ENCODE measurements at regions not wholly inside any gene's neighbourhood (a gene's known extent, or its start where the extent isn't known, plus 50 kb on each side); places are given as distances from the start of the nearest gene placed in this dataset.
"Not testable (repeated sequence)": the region's sequence is repeated elsewhere in the genome, so short reads cannot be mapped to it uniquely, and the experiment has no call there.

- intact Hi-C loops (cut with DNase I) = no loop called here
- DNase-seq (ENCODE audit: low spot score) = no peak
These were observed 162.2 kb upstream of the TMTC1 start for GRCh38 chr12:29945904-29946303.

GRCh38 chr12:29944269-29945000 lies 160.7 kb upstream of the TMTC1 start:
- DNase-seq (ENCODE audit: low spot score) = no peak
- intact Hi-C loops (cut with DNase I) = no loop called here

GRCh38 chr12:29943683-29944082 lies 159.9 kb upstream of the TMTC1 start:
- intact Hi-C loops (cut with DNase I) = no loop called here
- no peak for DNase-seq (ENCODE audit: low spot score)

DNA sequence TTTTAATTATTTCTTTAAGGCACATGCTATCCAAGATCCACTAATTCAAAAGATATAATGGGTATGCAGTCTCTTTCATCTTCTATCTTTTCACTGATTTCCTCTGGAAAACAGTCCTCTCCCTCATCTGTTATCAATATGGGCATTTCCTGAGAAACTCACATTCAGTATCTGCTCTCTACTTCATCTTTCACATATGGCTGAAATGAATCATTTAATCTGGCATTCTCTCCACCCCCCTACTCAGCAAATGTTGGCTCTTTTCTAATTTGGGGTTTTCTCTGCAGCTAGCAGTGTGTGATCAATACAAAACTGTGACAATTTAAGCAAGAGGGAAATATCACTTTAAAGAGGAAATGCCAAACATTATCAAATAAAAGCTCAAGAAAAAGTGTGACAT lies 157.1 kb upstream of the TMTC1 start:
- no peak for DNase-seq (ENCODE audit: low spot score)
- intact Hi-C loops (cut with DNase I) = no loop called here

DNA sequence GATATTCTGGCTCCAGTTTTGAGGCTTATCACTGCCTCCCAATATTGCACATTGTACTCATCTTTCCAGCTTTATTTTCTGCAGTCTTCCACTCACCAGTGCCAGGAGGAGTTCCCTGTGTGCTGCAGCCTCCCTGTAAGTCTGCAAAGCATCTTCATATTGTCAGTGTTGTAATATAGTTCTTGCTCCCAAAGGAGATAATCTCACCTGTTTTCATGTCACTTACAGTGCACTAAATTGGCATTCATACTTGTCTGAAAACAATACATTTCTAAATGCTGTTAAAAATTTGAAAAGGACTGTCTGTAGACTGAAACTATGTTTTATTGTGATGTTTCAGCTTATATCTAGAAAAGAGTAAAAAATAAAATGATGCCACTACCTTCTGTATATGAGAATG lies 146.8 kb upstream of the TMTC1 start:
- intact Hi-C loops (cut with DNase I) = no loop called here
- no peak for DNase-seq (ENCODE audit: low spot score)

DNA sequence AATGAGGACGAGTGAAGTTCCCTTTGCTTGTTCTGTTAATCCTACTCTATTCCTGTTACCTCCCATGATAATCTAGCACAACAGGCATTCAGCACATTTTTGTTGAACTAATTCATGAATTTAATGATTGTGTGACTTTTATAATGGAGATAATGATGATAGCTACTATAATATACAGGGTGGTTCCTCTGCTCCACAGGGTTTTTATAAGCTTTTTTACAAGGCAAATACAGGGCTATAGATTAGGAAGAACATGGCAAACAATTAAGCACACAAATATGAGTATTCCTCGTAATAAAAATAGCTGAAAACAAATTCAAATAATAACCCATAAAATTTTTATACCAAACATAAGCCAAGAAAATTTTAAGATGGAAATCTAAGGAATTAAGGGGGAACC lies 145.6 kb upstream of the TMTC1 start:
- intact Hi-C loops (cut with DNase I) = no loop called here
- no peak for DNase-seq (ENCODE audit: low spot score)

- no peak for DNase-seq (ENCODE audit: low spot score)
- intact Hi-C loops (cut with DNase I) = no loop called here
These were observed 137.6 kb upstream of the TMTC1 start for GRCh38 chr12:29921307-29921706.

DNA sequence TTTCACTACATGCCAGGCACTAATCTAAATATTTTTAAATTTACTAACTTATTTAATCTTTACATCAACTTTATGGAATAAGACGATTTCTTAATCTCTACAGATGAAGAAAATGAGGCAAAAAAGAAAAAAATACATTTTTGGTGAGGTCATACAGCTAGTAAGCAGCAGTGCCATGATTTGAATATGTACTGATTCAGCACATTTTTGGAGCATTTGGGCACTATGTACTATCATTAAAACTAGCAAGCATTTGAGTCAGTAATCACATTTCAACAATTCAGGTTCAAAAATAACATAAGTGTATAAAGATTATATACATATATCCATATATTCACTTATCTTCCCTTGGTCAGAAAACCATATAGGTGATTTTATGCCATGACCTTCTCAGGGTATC lies 124.4 kb upstream of the TMTC1 start:
- intact Hi-C loops (cut with DNase I) = no loop called here
- no peak for DNase-seq (ENCODE audit: low spot score)

DNA sequence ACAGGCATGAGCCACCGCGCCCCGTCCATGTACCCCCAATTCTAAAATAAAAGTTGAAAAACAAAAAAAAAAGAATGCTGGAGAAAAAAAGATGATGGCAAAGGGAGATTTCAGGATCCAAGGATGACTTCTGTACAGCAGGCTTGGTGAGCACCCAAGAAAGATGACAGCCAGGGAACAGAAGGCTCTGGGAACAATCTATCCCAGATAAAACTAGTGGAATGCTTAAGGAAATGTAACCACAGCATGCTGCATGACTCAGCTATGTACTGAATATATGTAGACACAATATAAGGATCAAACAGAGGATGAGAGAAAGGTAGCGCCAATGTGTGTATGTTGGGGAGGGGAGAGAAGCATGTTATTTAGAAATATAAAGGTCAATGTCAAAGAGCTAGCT lies 123.7 kb upstream of the TMTC1 start:
- intact Hi-C loops (cut with DNase I) = no loop called here
- no peak for DNase-seq (ENCODE audit: low spot score)

DNA sequence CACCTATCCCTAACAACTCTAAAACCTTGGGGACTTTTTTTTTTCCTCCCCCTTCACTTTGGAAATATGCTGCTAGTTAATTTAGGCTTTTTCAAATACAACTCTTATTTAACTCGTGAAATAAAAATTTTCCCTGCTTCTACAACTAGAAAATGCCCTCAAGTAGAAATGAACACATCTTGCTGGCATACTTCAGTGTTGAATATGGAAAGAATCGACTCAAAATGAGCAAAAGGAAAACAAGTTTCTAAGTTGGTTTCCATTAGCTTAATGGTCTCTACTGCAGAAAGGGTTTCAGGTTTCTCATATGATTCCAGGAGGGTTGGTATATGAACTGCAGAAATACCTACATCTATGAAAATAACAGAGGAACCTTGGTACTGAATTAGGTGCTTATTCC lies 118.3 kb upstream of the TMTC1 start:
- intact Hi-C loops (cut with DNase I) = no loop called here

GRCh38 chr12:29901585-29901984 lies 117.8 kb upstream of the TMTC1 start:
- no peak for DNase-seq (ENCODE audit: low spot score)
- intact Hi-C loops (cut with DNase I) = no loop called here

More for the DNA sequence above, 118.3 kb upstream of the TMTC1 start:
- DNase-seq (ENCODE audit: low spot score) = no peak

- no peak for DNase-seq (ENCODE audit: low spot score)
- intact Hi-C loops (cut with DNase I) = no loop called here
These were observed 115.6 kb upstream of the TMTC1 start for GRCh38 chr12:29899212-29899931.

GRCh38 chr12:29895966-29896365 lies 112.2 kb upstream of the TMTC1 start:
- no peak for DNase-seq (ENCODE audit: low spot score)
- intact Hi-C loops (cut with DNase I) = no loop called here

GRCh38 chr12:29893002-29893401 lies 109.3 kb upstream of the TMTC1 start:
- intact Hi-C loops (cut with DNase I) = no loop called here
- DNase-seq (ENCODE audit: low spot score) = no peak

GRCh38 chr12:29891792-29892191 lies 108.0 kb upstream of the TMTC1 start:
- no peak for DNase-seq (ENCODE audit: low spot score)
- intact Hi-C loops (cut with DNase I) = no loop called here

GRCh38 chr12:29889737-29890136 lies 106.0 kb upstream of the TMTC1 start:
- intact Hi-C loops (cut with DNase I) = no loop called here
- DNase-seq (ENCODE audit: low spot score) = no peak

DNA sequence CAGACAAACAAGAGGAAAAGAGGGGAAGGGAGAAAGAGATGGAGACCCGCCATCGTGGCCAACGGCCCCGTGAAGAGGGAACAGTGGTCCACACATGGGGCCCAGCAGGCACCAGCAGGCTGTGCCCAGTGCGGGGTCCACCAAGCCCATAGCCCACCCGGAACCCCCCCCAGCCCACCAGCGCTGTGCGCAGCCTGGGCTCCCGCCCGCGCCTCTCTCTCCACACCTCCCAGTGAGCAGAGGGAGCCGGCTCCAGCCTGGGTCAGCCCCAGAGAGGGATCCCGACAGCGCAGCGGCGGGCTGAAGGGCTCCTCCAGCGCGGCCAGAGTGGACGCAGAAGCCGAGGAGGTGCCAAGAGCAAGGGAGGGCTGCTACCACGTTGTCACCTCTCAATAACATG lies 105.0 kb upstream of the TMTC1 start:
- no peak for DNase-seq (ENCODE audit: low spot score)
- intact Hi-C loops (cut with DNase I) = no loop called here

- intact Hi-C loops (cut with DNase I); DNase-seq (ENCODE audit: low spot score): not testable (repeated sequence)
These were observed 101.2 kb upstream of the TMTC1 start for GRCh38 chr12:29884957-29885356.

GRCh38 chr12:29883941-29884554 lies 100.3 kb upstream of the TMTC1 start:
- intact Hi-C loops (cut with DNase I) = no loop called here
- no peak for DNase-seq (ENCODE audit: low spot score)

- intact Hi-C loops (cut with DNase I) = no loop called here
- DNase-seq (ENCODE audit: low spot score) = no peak
These were observed 99.8 kb upstream of the TMTC1 start for GRCh38 chr12:29883525-29883924.

GRCh38 chr12:29882846-29883245 lies 99.1 kb upstream of the TMTC1 start:
- intact Hi-C loops (cut with DNase I) = no loop called here
- DNase-seq (ENCODE audit: low spot score) = no peak

All from posterior vena cava (tissue), 2 donors.